ENCODE measurements at regions not wholly inside any gene's neighbourhood (a gene's known extent, or its start where the extent isn't known, plus 50 kb on each side); places are given as distances from the start of the nearest gene placed in this dataset.

DNA sequence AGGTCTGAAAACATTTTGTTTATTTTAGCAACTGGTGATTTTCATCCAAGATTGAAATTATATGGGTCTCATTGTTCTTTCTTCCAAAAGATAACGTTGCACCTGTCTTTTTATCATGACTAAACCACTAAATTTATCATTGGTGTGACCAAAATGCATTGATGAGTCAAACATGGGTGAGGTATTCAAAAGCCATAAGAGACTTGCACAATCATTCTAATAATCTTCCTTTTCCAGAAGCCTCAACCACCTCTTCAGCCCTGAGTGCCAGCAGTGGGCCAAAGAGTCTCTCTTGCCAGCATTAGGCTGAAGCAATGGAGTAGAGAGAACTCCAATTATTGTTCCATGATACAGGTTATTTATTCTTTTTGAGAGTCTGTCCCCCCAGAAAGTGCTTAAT is 198.9 kb downstream of the LURAP1L start:
- ATAC-seq (ENCODE audit: low read depth in 2 of 2) (no peak), DNase-seq (no peak)
- Histone ChIP-seq H3K27me3 (ENCODE audit: control insufficient read depth, insufficient read depth, low read length) (no peaks in the 10 kb centered on the region), H3K27ac (ENCODE audit: insufficient read depth, low read length, poor library complexity, severe bottlenecking) (no peak overlapping the region), H3K9me3 (ENCODE audit: control insufficient read depth in 2 of 2, low read length in 2 of 2) (no peaks in the 10 kb centered on the region), H3K4me1 (ENCODE audit: control insufficient read depth, insufficient read depth, low read length, poor library complexity, severe bottlenecking) (no peaks in the 10 kb centered on the region), H3K36me3 (ENCODE audit: control insufficient read depth, insufficient read depth, low read length) (no peaks in the 10 kb centered on the region), H3K4me3 (ENCODE audit: low read depth, low read length) (no peak overlapping the region)
- Mint-ChIP-seq H3K4me1 (no peaks in the 10 kb centered on the region), H3K4me3 (no peak overlapping the region), H3K36me3 (no peaks in the 10 kb centered on the region), H3K27ac (no peak overlapping the region), H3K9me3 (peaks cover 0 to 15% (median 7%) of the 10 kb centered on the region in 7 donors), H3K27me3 (no peaks in the 10 kb centered on the region)

DNA sequence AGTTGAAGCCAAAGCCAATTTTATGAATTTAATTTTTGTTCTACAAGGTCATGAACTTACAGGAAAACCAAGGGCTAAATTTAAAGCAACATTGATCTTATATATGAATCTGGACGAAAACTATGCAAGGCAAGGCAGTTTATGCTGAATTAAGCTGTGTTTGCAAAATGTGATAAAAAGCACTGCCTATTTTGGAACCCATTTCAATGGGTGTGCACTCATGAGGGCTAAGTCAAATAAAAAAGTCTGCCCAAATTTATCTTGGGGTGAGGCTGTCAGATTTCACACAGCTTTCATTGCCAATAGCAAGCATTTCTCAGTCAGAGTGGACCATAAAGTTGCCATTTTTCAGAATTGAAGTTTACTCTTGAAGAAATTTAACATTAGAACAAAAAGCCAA is 199.9 kb downstream of the LURAP1L start:
- peaks cover 0 to 15% (median 7%) of the 10 kb centered on the region in 7 donors for H3K9me3 Mint-ChIP-seq
- no peaks in the 10 kb centered on the region for H3K4me1 ChIP-seq (ENCODE audit: control insufficient read depth, insufficient read depth, low read length, poor library complexity, severe bottlenecking)
- H3K27ac Mint-ChIP-seq, result no peak overlapping the region
- H3K36me3 Mint-ChIP-seq, result no peaks in the 10 kb centered on the region
- no peaks in the 10 kb centered on the region for H3K27me3 Mint-ChIP-seq
- DNase-seq, result no peak
- H3K36me3 ChIP-seq (ENCODE audit: control insufficient read depth, insufficient read depth, low read length), result no peaks in the 10 kb centered on the region
- no peaks in the 10 kb centered on the region for H3K9me3 ChIP-seq (ENCODE audit: control insufficient read depth in 2 of 2, low read length in 2 of 2)
- no peak for ATAC-seq (ENCODE audit: low read depth in 2 of 2)
- H3K27ac ChIP-seq (ENCODE audit: insufficient read depth, low read length, poor library complexity, severe bottlenecking), result no peak overlapping the region
- H3K4me1 Mint-ChIP-seq, result no peaks in the 10 kb centered on the region
- no peak overlapping the region for H3K4me3 Mint-ChIP-seq
- no peak overlapping the region for H3K4me3 ChIP-seq (ENCODE audit: low read depth, low read length)
- no peaks in the 10 kb centered on the region for H3K27me3 ChIP-seq (ENCODE audit: control insufficient read depth, insufficient read depth, low read length)

DNA sequence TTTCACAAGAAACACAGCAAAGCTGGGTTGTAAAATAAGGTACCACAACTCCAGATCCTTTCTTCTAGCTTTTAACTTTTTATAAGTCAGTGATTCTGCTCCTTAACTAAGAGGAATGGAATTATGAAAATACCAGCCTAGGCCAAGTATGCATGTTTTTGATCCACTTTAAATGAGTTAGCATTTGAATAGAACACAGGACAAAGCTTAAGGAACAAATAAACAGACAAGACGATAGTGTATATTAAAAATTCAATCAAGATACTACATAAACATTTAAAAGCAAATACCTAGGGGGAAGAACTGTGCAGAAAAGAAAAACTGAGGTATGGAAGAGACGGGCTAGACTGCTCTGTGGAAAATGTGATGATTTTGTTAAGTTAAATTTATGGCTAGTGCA is 200.7 kb downstream of the LURAP1L start:
- H3K4me3 Mint-ChIP-seq, result no peak overlapping the region
- Histone ChIP-seq H3K27ac (ENCODE audit: insufficient read depth, low read length, poor library complexity, severe bottlenecking) (no peak overlapping the region), H3K4me1 (ENCODE audit: control insufficient read depth, insufficient read depth, low read length, poor library complexity, severe bottlenecking) (no peaks in the 10 kb centered on the region), H3K36me3 (ENCODE audit: control insufficient read depth, insufficient read depth, low read length) (no peaks in the 10 kb centered on the region), H3K9me3 (ENCODE audit: control insufficient read depth in 2 of 2, low read length in 2 of 2) (no peaks in the 10 kb centered on the region), H3K27me3 (ENCODE audit: control insufficient read depth, insufficient read depth, low read length) (no peaks in the 10 kb centered on the region), H3K4me3 (ENCODE audit: low read depth, low read length) (no peak overlapping the region)
- H3K36me3 Mint-ChIP-seq, result no peaks in the 10 kb centered on the region
- H3K4me1 Mint-ChIP-seq, result no peaks in the 10 kb centered on the region
- H3K27me3 Mint-ChIP-seq, result no peaks in the 10 kb centered on the region
- H3K9me3 Mint-ChIP-seq, result peaks cover 0 to 21% (median 7%) of the 10 kb centered on the region in 7 donors
- DNase-seq (no peak), ATAC-seq (ENCODE audit: low read depth in 2 of 2) (no peak)
- no peak overlapping the region for H3K27ac Mint-ChIP-seq

- no peaks in the 10 kb centered on the region for H3K4me1 Mint-ChIP-seq
- H3K27ac Mint-ChIP-seq, result no peak overlapping the region
- H3K36me3 Mint-ChIP-seq, result no peaks in the 10 kb centered on the region
- Histone ChIP-seq H3K27ac (ENCODE audit: insufficient read depth, low read length, poor library complexity, severe bottlenecking) (no peak overlapping the region), H3K36me3 (ENCODE audit: control insufficient read depth, insufficient read depth, low read length) (no peaks in the 10 kb centered on the region), H3K4me1 (ENCODE audit: control insufficient read depth, insufficient read depth, low read length, poor library complexity, severe bottlenecking) (no peaks in the 10 kb centered on the region), H3K4me3 (ENCODE audit: low read depth, low read length) (no peak overlapping the region), H3K27me3 (ENCODE audit: control insufficient read depth, insufficient read depth, low read length) (no peaks in the 10 kb centered on the region), H3K9me3 (ENCODE audit: control insufficient read depth in 2 of 2, low read length in 2 of 2) (peaks cover 0 to 2% of the 10 kb centered on the region in 2 experiments)
- DNase-seq (no peak), ATAC-seq (ENCODE audit: low read depth in 2 of 2) (no peak)
- peaks cover 1 to 29% (median 6%) of the 10 kb centered on the region in 7 donors for H3K9me3 Mint-ChIP-seq
- no peaks in the 10 kb centered on the region for H3K27me3 Mint-ChIP-seq
- H3K4me3 Mint-ChIP-seq, result no peak overlapping the region
Measured at GRCh38 chr9:12980085-12980851, 205.4 kb downstream of the LURAP1L start.

DNA sequence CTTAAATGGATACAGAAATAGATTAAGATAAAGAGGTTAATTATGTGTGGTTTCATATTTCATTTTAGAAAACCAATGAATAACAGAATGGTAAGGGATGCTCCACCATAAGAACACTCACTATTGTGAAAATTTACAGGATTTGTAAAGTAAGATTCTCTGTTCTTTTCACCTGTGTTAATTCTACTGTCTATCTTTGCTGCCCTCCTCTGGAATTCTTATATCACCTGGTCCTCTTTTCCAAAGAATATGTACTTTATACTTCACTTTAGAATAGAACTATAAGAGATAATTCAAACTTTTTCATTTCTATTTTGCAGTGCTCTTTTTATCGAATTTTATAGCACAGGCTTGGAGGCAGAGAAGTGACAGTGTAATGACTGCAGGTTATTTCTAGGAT is 213.4 kb downstream of the LURAP1L start:
- Mint-ChIP-seq H3K36me3 (no peaks in the 10 kb centered on the region), H3K27me3 (no peaks in the 10 kb centered on the region)
- H3K36me3 ChIP-seq (ENCODE audit: control insufficient read depth, insufficient read depth, low read length), result no peaks in the 10 kb centered on the region

DNA sequence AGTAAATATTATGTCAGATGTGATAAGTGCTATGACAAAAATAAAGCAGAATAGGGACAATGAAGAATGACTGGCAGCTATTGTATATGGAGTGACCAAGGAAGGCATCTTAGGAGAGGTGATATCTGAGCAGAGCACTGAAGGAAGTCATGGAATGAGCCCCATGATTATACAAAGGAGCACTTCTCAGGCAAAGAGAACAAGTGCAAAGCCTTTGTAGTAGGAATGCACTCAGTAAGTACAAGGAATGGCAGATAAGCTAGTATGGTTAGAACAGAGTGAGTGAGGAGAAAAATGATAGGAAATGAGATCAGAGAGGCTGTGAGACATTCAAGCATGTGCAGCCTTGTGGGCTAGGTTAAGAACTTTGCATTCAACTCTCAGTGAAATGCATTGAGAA is 214.8 kb downstream of the LURAP1L start:
- no peak overlapping the region for H3K4me3 Mint-ChIP-seq
- ATAC-seq (ENCODE audit: low read depth in 2 of 2) (no peak), DNase-seq (no peak)
- H3K27ac Mint-ChIP-seq, result no peak overlapping the region
- Histone ChIP-seq H3K27me3 (ENCODE audit: control insufficient read depth, insufficient read depth, low read length) (no peaks in the 10 kb centered on the region), H3K4me1 (ENCODE audit: control insufficient read depth, insufficient read depth, low read length, poor library complexity, severe bottlenecking) (no peaks in the 10 kb centered on the region), H3K36me3 (ENCODE audit: control insufficient read depth, insufficient read depth, low read length) (no peaks in the 10 kb centered on the region), H3K9me3 (ENCODE audit: control insufficient read depth in 2 of 2, low read length in 2 of 2) (no peaks in the 10 kb centered on the region), H3K4me3 (ENCODE audit: low read depth, low read length) (no peak overlapping the region), H3K27ac (ENCODE audit: insufficient read depth, low read length, poor library complexity, severe bottlenecking) (no peak overlapping the region)
- H3K27me3 Mint-ChIP-seq, result no peaks in the 10 kb centered on the region
- H3K9me3 Mint-ChIP-seq, result peaks cover 0 to 28% (median 8%) of the 10 kb centered on the region in 7 donors
- H3K4me1 Mint-ChIP-seq, result no peaks in the 10 kb centered on the region
- no peaks in the 10 kb centered on the region for H3K36me3 Mint-ChIP-seq

More for the DNA sequence above, 213.4 kb downstream of the LURAP1L start:
- Histone ChIP-seq H3K27me3 (ENCODE audit: control insufficient read depth, insufficient read depth, low read length) (no peaks in the 10 kb centered on the region), H3K4me1 (ENCODE audit: control insufficient read depth, insufficient read depth, low read length, poor library complexity, severe bottlenecking) (no peaks in the 10 kb centered on the region), H3K27ac (ENCODE audit: insufficient read depth, low read length, poor library complexity, severe bottlenecking) (no peak overlapping the region), H3K4me3 (ENCODE audit: low read depth, low read length) (no peak overlapping the region), H3K9me3 (ENCODE audit: control insufficient read depth in 2 of 2, low read length in 2 of 2) (no peaks in the 10 kb centered on the region)
- Mint-ChIP-seq H3K27ac (no peak overlapping the region), H3K4me1 (no peaks in the 10 kb centered on the region), H3K9me3 (peaks cover 0 to 30% (median 9%) of the 10 kb centered on the region in 7 donors), H3K4me3 (no peak overlapping the region)
- no peak for DNase-seq
- no peak for ATAC-seq (ENCODE audit: low read depth in 2 of 2)

- DNase-seq (no peak), ATAC-seq (ENCODE audit: low read depth in 2 of 2) (no peak)
- Histone ChIP-seq H3K9me3 (ENCODE audit: control insufficient read depth in 2 of 2, low read length in 2 of 2) (no peaks in the 10 kb centered on the region), H3K4me1 (ENCODE audit: control insufficient read depth, insufficient read depth, low read length, poor library complexity, severe bottlenecking) (no peaks in the 10 kb centered on the region), H3K27ac (ENCODE audit: insufficient read depth, low read length, poor library complexity, severe bottlenecking) (no peak overlapping the region), H3K27me3 (ENCODE audit: control insufficient read depth, insufficient read depth, low read length) (no peaks in the 10 kb centered on the region), H3K36me3 (ENCODE audit: control insufficient read depth, insufficient read depth, low read length) (no peaks in the 10 kb centered on the region), H3K4me3 (ENCODE audit: low read depth, low read length) (no peak overlapping the region)
- H3K9me3 Mint-ChIP-seq, result peaks cover 0 to 21% (median 4%) of the 10 kb centered on the region in 7 donors
- no peaks in the 10 kb centered on the region for H3K27me3 Mint-ChIP-seq
- no peaks in the 10 kb centered on the region for H3K36me3 Mint-ChIP-seq
- H3K27ac Mint-ChIP-seq, result no peak overlapping the region
- no peak overlapping the region for H3K4me3 Mint-ChIP-seq
- H3K4me1 Mint-ChIP-seq, result no peaks in the 10 kb centered on the region
Measured at GRCh38 chr9:12993466-12993865, 218.6 kb downstream of the LURAP1L start.

GRCh38 chr9:12997009-12997408 is 222.2 kb downstream of the LURAP1L start:
- Histone ChIP-seq H3K27ac (ENCODE audit: insufficient read depth, low read length, poor library complexity, severe bottlenecking) (no peak overlapping the region), H3K9me3 (ENCODE audit: control insufficient read depth in 2 of 2, low read length in 2 of 2) (no peaks in the 10 kb centered on the region), H3K36me3 (ENCODE audit: control insufficient read depth, insufficient read depth, low read length) (no peaks in the 10 kb centered on the region), H3K4me1 (ENCODE audit: control insufficient read depth, insufficient read depth, low read length, poor library complexity, severe bottlenecking) (no peaks in the 10 kb centered on the region), H3K4me3 (ENCODE audit: low read depth, low read length) (no peak overlapping the region), H3K27me3 (ENCODE audit: control insufficient read depth, insufficient read depth, low read length) (no peaks in the 10 kb centered on the region)
- Mint-ChIP-seq H3K9me3 (peaks cover 0 to 13% (median 3%) of the 10 kb centered on the region in 7 donors), H3K27me3 (no peaks in the 10 kb centered on the region), H3K4me3 (no peak overlapping the region), H3K36me3 (no peaks in the 10 kb centered on the region), H3K4me1 (no peaks in the 10 kb centered on the region), H3K27ac (no peak overlapping the region)
- DNase-seq (no peak), ATAC-seq (ENCODE audit: low read depth in 2 of 2) (no peak)
